Endodermal cell (in vitro differentiated cells): ENCODE measurements at regions not wholly inside any gene's neighbourhood (a gene's known extent, or its start where the extent isn't known, plus 50 kb on each side); places are given as distances from the start of the nearest gene placed in this dataset.

ENCODE experiments used
- DNase-seq: peaks from one replicate; pipeline ENCODE4 v3.0.0-alpha.2; 2017
- H3K27ac ChIP-seq: 2 replicates; pipeline ENCODE4 v1.5.1; 2013; ENCODE audit warnings: mild to moderate bottlenecking, low read depth, low read length, moderate library complexity
- H3K27me3 ChIP-seq: 2 replicates; pipeline ENCODE4 v1.6.1; 2013; ENCODE audit warnings: mild to moderate bottlenecking, low read length, moderate library complexity; ENCODE audit not compliant: insufficient read depth, control insufficient read depth, poor library complexity, severe bottlenecking
- H3K36me3 ChIP-seq: 2 replicates; pipeline ENCODE4 v1.7.0; 2013; ENCODE audit warnings: mild to moderate bottlenecking, low read length, moderate library complexity; ENCODE audit not compliant: control insufficient read depth, insufficient read depth
- H3K4me1 ChIP-seq: one replicate; pipeline ENCODE4 v1.7.0; 2013; ENCODE audit warnings: low read length; ENCODE audit not compliant: control insufficient read depth, insufficient read depth
- H3K4me3 ChIP-seq: 2 replicates; pipeline ENCODE4 v1.5.1; 2013; ENCODE audit warnings: mild to moderate bottlenecking, low read length, moderate library complexity
- H3K9ac ChIP-seq: 2 replicates; pipeline ENCODE4 v1.6.1; 2013; ENCODE audit warnings: mild to moderate bottlenecking, low read length, moderate library complexity; ENCODE audit not compliant: poor library complexity, severe bottlenecking; ENCODE audit errors: extremely low read depth
- H3K9me3 ChIP-seq: 2 replicates; pipeline ENCODE4 v1.6.1; 2013; ENCODE audit warnings: mild to moderate bottlenecking, low read length, moderate library complexity; ENCODE audit not compliant: control insufficient read depth
- H3K27ac Mint-ChIP-seq: 2 replicates; pipeline ENCODE4 v1.8.0; 2020; ENCODE audit warnings: mixed read lengths
- H3K27me3 Mint-ChIP-seq: 2 replicates; pipeline ENCODE4 v1.8.0; 2021; ENCODE audit warnings: mild to moderate bottlenecking, mixed read lengths; ENCODE audit not compliant: insufficient read depth
- H3K36me3 Mint-ChIP-seq: 2 replicates; pipeline ENCODE4 v1.8.0; 2020; ENCODE audit warnings: low read depth, mixed read lengths
- H3K4me1 Mint-ChIP-seq: 2 replicates; pipeline ENCODE4 v1.8.0; 2020; ENCODE audit warnings: mixed read lengths
- H3K4me3 Mint-ChIP-seq: 2 replicates; pipeline ENCODE4 v1.8.0; 2020; ENCODE audit warnings: mild to moderate bottlenecking, moderate library complexity, mixed read lengths
- H3K9me3 Mint-ChIP-seq: 2 replicates; pipeline ENCODE4 v1.8.0; 2020; ENCODE audit warnings: mild to moderate bottlenecking, mixed read lengths
- CTCF ChIP-seq: fragments of 200-600 bp; sonication (generic); conservative IDR thresholded peaks from 2 replicates; pipeline ENCODE4 v1.5.0; 2021; ENCODE audit warnings: antibody characterized with exemption, mild to moderate bottlenecking
- WGBS, 2 experiments: methylation state at CpG; one replicate each; pipeline versions ENCODE4 v1.1.5 to v1.1.7; 2013; ENCODE audit warnings: missing lambda C conversion rate in 2 of 2, mixed read lengths in 1 of 2; ENCODE audit not compliant: insufficient coverage in 1 of 2, insufficient read length in 1 of 2; 5-methylcytosine and 5-hydroxymethylcytosine counted together

GRCh38 chr11:29553990-29554389, 462.8 kb downstream of the KCNA4 start:
- no peaks in the 10 kb centered on the region for H3K36me3 Mint-ChIP-seq
- H3K36me3 ChIP-seq = no peaks in the 10 kb centered on the region
- no peak for TF ChIP-seq CTCF
- no peak overlapping the region for H3K27ac Mint-ChIP-seq
- H3K27ac ChIP-seq = no peak overlapping the region
- H3K9me3 Mint-ChIP-seq = no peaks in the 10 kb centered on the region
- no peak overlapping the region for H3K9ac ChIP-seq
- H3K9me3 ChIP-seq = no peaks in the 10 kb centered on the region
- DNase-seq = no peak
- H3K4me3 ChIP-seq = no peak overlapping the region
- WGBS, 2 experiments = 83 to 100% methylated on average over 1 of the region's 1 CpG
- no peak overlapping the region for H3K4me3 Mint-ChIP-seq
- no peaks in the 10 kb centered on the region for H3K27me3 ChIP-seq
- H3K4me1 ChIP-seq = no peaks in the 10 kb centered on the region
- H3K4me1 Mint-ChIP-seq = no peaks in the 10 kb centered on the region
- H3K27me3 Mint-ChIP-seq = no peaks in the 10 kb centered on the region

GRCh38 chr11:29538339-29539036, 478.3 kb downstream of the KCNA4 start:
- H3K36me3 ChIP-seq = no peaks in the 10 kb centered on the region

GRCh38 chr11:29534836-29535235, 482.0 kb downstream of the KCNA4 start:
- Histone ChIP-seq H3K9me3 (no peaks in the 10 kb centered on the region), H3K27me3 (no peaks in the 10 kb centered on the region), H3K27ac (no peak overlapping the region), H3K4me3 (no peak overlapping the region), H3K9ac (no peak overlapping the region), H3K36me3 (no peaks in the 10 kb centered on the region), H3K4me1 (no peaks in the 10 kb centered on the region)
- H3K36me3 Mint-ChIP-seq = no peaks in the 10 kb centered on the region
- no peaks in the 10 kb centered on the region for H3K27me3 Mint-ChIP-seq
- H3K9me3 Mint-ChIP-seq = no peaks in the 10 kb centered on the region
- no peaks in the 10 kb centered on the region for H3K4me1 Mint-ChIP-seq
- H3K4me3 Mint-ChIP-seq = no peak overlapping the region
- no peak for DNase-seq
- no peak overlapping the region for H3K27ac Mint-ChIP-seq
- TF ChIP-seq CTCF = no peak

More at GRCh38 chr11:29538339-29539036, 478.3 kb downstream of the KCNA4 start:
- H3K27ac Mint-ChIP-seq = no peak overlapping the region
- Histone ChIP-seq H3K27me3 (no peaks in the 10 kb centered on the region), H3K9ac (no peak overlapping the region), H3K4me1 (no peaks in the 10 kb centered on the region), H3K27ac (no peak overlapping the region), H3K9me3 (no peaks in the 10 kb centered on the region), H3K4me3 (no peak overlapping the region)
- TF ChIP-seq CTCF = no peak
- H3K36me3 Mint-ChIP-seq = no peaks in the 10 kb centered on the region
- no peaks in the 10 kb centered on the region for H3K27me3 Mint-ChIP-seq
- no peak overlapping the region for H3K4me3 Mint-ChIP-seq
- no peaks in the 10 kb centered on the region for H3K9me3 Mint-ChIP-seq
- no peak for DNase-seq
- no peaks in the 10 kb centered on the region for H3K4me1 Mint-ChIP-seq
